Suprapubic skin (tissue), 4 donors: ENCODE measurements at regions not wholly inside any gene's neighbourhood (a gene's known extent, or its start where the extent isn't known, plus 50 kb on each side); places are given as distances from the start of the nearest gene placed in this dataset.

Experiments
- DNase-seq, 2 donors: peaks; one replicate each; pipeline ENCODE4 v3.0.0-alpha.2; 2019; ENCODE audit warnings: low spot score in 2 of 2
- H3K27ac ChIP-seq: fragments of 200-600 bp; sonication (generic); one replicate; pipeline ENCODE4 v1.5.1; 2019
- H3K27me3 ChIP-seq: fragments of 200-600 bp; sonication (generic); one replicate; pipeline ENCODE4 v1.5.1; 2019
- H3K36me3 ChIP-seq: fragments of 200-600 bp; sonication (generic); one replicate; pipeline ENCODE4 v1.5.1; 2019
- H3K4me1 ChIP-seq: fragments of 200-600 bp; sonication (generic); one replicate; pipeline ENCODE4 v1.5.1; 2019
- H3K4me3 ChIP-seq: fragments of 200-600 bp; sonication (generic); one replicate; pipeline ENCODE4 v1.5.1; 2019; ENCODE audit warnings: mild to moderate bottlenecking
- H3K9me3 ChIP-seq: fragments of 200-600 bp; sonication (generic); one replicate; pipeline ENCODE4 v1.5.1; 2019
- CTCF ChIP-seq, 2 donors: fragments of 200-600 bp in 1 of 2; fragments of 450-650 bp in 1 of 2; sonication (generic) in 1 of 2; IDR thresholded peaks; one replicate each; pipeline ENCODE4 v1.5.1; 2016 to 2019; ENCODE audit warnings: antibody characterized with exemption in 2 of 2, mild to moderate bottlenecking in 1 of 2, moderate library complexity in 1 of 2
- EP300 ChIP-seq: sonication (generic); formaldehyde crosslinking; IDR thresholded peaks from one replicate; pipeline ENCODE4 v1.6.1; 2017; ENCODE audit warnings: antibody characterized with exemption
- POLR2A ChIP-seq, 2 donors: fragments of 450-650 bp; IDR thresholded peaks; one replicate each; pipeline ENCODE4 v1.6.1; 2017; ENCODE audit warnings: antibody characterized with exemption in 2 of 2, mild to moderate bottlenecking in 2 of 2, moderate library complexity in 2 of 2
- POLR2AphosphoS5 ChIP-seq, 3 donors: sonication (generic); formaldehyde crosslinking; IDR thresholded peaks; one replicate each; pipeline ENCODE4 v1.6.1; 2017; ENCODE audit warnings: antibody characterized with exemption in 3 of 3
- WGBS: methylation state at CpG from one replicate; pipeline ENCODE4 v1.1.5; 2018; 5-methylcytosine and 5-hydroxymethylcytosine counted together

GRCh38 chr7:63031838-63032436, 966.7 kb upstream of the ZNF722 start:
- Histone ChIP-seq H3K4me3 (no peak overlapping the region), H3K9me3 (peaks cover 29% of the 10 kb centered on the region), H3K4me1 (no peaks in the 10 kb centered on the region), H3K27ac (no peak overlapping the region), H3K27me3 (no peaks in the 10 kb centered on the region), H3K36me3 (no peaks in the 10 kb centered on the region)
- WGBS: 73% methylated on average over 16 of the region's 16 CpGs
- TF ChIP-seq POLR2A (IDR thresholded peaks at IDR 0.05): no peak
- no peak for TF ChIP-seq CTCF (IDR thresholded peaks at IDR 0.05)
- peak in 1 of 2 donors; percentile 58 for DNase-seq

GRCh38 chr7:63037242-63037641, 961.4 kb upstream of the ZNF722 start:
- Histone ChIP-seq H3K36me3 (no peaks in the 10 kb centered on the region), H3K27ac (no peak overlapping the region), H3K27me3 (no peaks in the 10 kb centered on the region), H3K4me3 (no peak overlapping the region), H3K4me1 (no peaks in the 10 kb centered on the region), H3K9me3 (peaks cover 40% of the 10 kb centered on the region)
- TF ChIP-seq CTCF (IDR thresholded peaks at IDR 0.05): no peak
- no peak for TF ChIP-seq EP300
- TF ChIP-seq POLR2A (IDR thresholded peaks at IDR 0.05): no peak
- TF ChIP-seq POLR2AphosphoS5 (IDR thresholded peaks at IDR 0.05): no peak
- WGBS: 63% methylated on average over 6 of the region's 6 CpGs
- DNase-seq: no peak

- Histone ChIP-seq H3K36me3 (no peaks in the 10 kb centered on the region), H3K27me3 (no peaks in the 10 kb centered on the region), H3K4me1 (no peaks in the 10 kb centered on the region), H3K9me3 (peaks cover 41% of the 10 kb centered on the region), H3K4me3 (no peak overlapping the region), H3K27ac (no peak overlapping the region)
- TF ChIP-seq CTCF (IDR thresholded peaks at IDR 0.05): no peak
- no peak for TF ChIP-seq POLR2A (IDR thresholded peaks at IDR 0.05)
- TF ChIP-seq POLR2AphosphoS5 (IDR thresholded peaks at IDR 0.05): no peak
- TF ChIP-seq EP300: no peak
- 88% methylated on average over 4 of the region's 4 CpGs for WGBS
- no peak for DNase-seq
These were observed 959.7 kb upstream of the ZNF722 start for GRCh38 chr7:63038987-63039386.

- Histone ChIP-seq H3K4me1 (no peaks in the 10 kb centered on the region), H3K27ac (no peak overlapping the region), H3K9me3 (peaks cover 41% of the 10 kb centered on the region), H3K36me3 (no peaks in the 10 kb centered on the region), H3K4me3 (no peak overlapping the region), H3K27me3 (no peaks in the 10 kb centered on the region)
- 82% methylated on average over 8 of the region's 8 CpGs for WGBS
- TF ChIP-seq POLR2A (IDR thresholded peaks at IDR 0.05): no peak
- TF ChIP-seq CTCF (IDR thresholded peaks at IDR 0.05): no peak
- no peak for TF ChIP-seq POLR2AphosphoS5 (IDR thresholded peaks at IDR 0.05)
- TF ChIP-seq EP300: no peak
- DNase-seq: no peak
These were observed 958.8 kb upstream of the ZNF722 start for GRCh38 chr7:63039882-63040281.

- peaks cover 40% of the 10 kb centered on the region for H3K9me3 ChIP-seq
- 82% methylated on average over 12 of the region's 12 CpGs for WGBS
These were observed 958.3 kb upstream of the ZNF722 start for GRCh38 chr7:63040336-63040735.

More at GRCh38 chr7:63040336-63040735, 958.3 kb upstream of the ZNF722 start:
- no peaks in the 10 kb centered on the region for H3K4me1 ChIP-seq
- no peak for DNase-seq
- TF ChIP-seq CTCF (IDR thresholded peaks at IDR 0.05) (no peak), POLR2AphosphoS5 (IDR thresholded peaks at IDR 0.05) (no peak), POLR2A (IDR thresholded peaks at IDR 0.05) (no peak), EP300 (no peak)
- H3K36me3 ChIP-seq: no peaks in the 10 kb centered on the region
- H3K27me3 ChIP-seq: no peaks in the 10 kb centered on the region
- no peak overlapping the region for H3K4me3 ChIP-seq
- H3K27ac ChIP-seq: no peak overlapping the region
